ENCODE measurements at regions not wholly inside any gene's neighbourhood (a gene's known extent, or its start where the extent isn't known, plus 50 kb on each side); places are given as distances from the start of the nearest gene placed in this dataset.

- no peaks in the 10 kb centered on the region for H3K27me3 ChIP-seq (ENCODE audit: low read depth, low read length)
- TF ChIP-seq, protein P1, sequence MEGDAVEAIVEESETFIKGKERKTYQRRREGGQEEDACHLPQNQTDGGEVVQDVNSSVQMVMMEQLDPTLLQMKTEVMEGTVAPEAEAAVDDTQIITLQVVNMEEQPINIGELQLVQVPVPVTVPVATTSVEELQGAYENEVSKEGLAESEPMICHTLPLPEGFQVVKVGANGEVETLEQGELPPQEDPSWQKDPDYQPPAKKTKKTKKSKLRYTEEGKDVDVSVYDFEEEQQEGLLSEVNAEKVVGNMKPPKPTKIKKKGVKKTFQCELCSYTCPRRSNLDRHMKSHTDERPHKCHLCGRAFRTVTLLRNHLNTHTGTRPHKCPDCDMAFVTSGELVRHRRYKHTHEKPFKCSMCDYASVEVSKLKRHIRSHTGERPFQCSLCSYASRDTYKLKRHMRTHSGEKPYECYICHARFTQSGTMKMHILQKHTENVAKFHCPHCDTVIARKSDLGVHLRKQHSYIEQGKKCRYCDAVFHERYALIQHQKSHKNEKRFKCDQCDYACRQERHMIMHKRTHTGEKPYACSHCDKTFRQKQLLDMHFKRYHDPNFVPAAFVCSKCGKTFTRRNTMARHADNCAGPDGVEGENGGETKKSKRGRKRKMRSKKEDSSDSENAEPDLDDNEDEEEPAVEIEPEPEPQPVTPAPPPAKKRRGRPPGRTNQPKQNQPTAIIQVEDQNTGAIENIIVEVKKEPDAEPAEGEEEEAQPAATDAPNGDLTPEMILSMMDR (IDR thresholded peaks at IDR 0.05; ENCODE audit: low read depth, low read length): no peak
- TF ChIP-seq EZH2phosphoT487 (IDR thresholded peaks at IDR 0.05; ENCODE audit: low read depth): no peak
- H3K36me3 ChIP-seq (replicated peaks; ENCODE audit: low read depth, low read length): no peaks in the 10 kb centered on the region
- H3K9me3 ChIP-seq (ENCODE audit: insufficient read depth, low read length): no peaks in the 10 kb centered on the region
- no peak overlapping the region for H3K27ac ChIP-seq (ENCODE audit: low read length)
- H4K20me1 ChIP-seq (ENCODE audit: insufficient read depth, low read length): no peaks in the 10 kb centered on the region
- H3K4me1 ChIP-seq (ENCODE audit: low read length): no peaks in the 10 kb centered on the region
- H3K79me2 ChIP-seq (ENCODE audit: low read length): no peaks in the 10 kb centered on the region
- no peak overlapping the region for H3K4me3 ChIP-seq (ENCODE audit: low read length)
- no peak overlapping the region for H3K9ac ChIP-seq (ENCODE audit: low read length)
- no peak overlapping the region for H2AFZ ChIP-seq (ENCODE audit: low read depth, low read length)
- no peak overlapping the region for H3K4me2 ChIP-seq (ENCODE audit: low read length)
Observed at GRCh38 chr15:95715906-95716656, 614.4 kb upstream of the NR2F2 start.

DNA sequence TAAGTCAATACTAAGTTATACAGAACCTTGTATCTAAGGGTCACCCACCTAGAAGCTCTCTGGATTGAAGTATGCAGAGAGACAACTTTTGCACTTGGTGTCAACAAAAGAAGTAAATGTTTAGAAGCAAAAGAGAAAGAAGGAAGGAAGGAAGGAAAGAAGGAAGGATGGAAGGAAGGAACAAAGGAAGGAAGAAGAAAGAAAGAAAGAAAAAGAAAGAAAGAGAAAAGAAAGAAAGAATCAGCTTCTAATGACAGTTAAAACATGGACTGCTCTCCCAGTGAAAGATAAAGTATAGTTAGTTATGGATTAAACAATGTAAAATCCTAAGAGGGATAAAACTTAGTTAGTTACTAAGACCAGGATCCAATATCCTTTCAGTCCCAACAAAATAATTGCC lies 613.8 kb upstream of the NR2F2 start:
- Histone ChIP-seq H3K27me3 (ENCODE audit: low read depth, low read length) (no peaks in the 10 kb centered on the region), H3K79me2 (ENCODE audit: low read length) (no peaks in the 10 kb centered on the region), H2AFZ (ENCODE audit: low read depth, low read length) (no peak overlapping the region), H3K4me1 (ENCODE audit: low read length) (no peaks in the 10 kb centered on the region), H3K9ac (ENCODE audit: low read length) (no peak overlapping the region), H3K27ac (ENCODE audit: low read length) (no peak overlapping the region), H4K20me1 (ENCODE audit: insufficient read depth, low read length) (no peaks in the 10 kb centered on the region), H3K4me2 (ENCODE audit: low read length) (no peak overlapping the region), H3K9me3 (ENCODE audit: insufficient read depth, low read length) (no peaks in the 10 kb centered on the region), H3K4me3 (ENCODE audit: low read length) (no peak overlapping the region), H3K36me3 (replicated peaks; ENCODE audit: low read depth, low read length) (no peaks in the 10 kb centered on the region)
- TF ChIP-seq, protein P1 (IDR thresholded peaks at IDR 0.05; ENCODE audit: low read depth, low read length): no peak
- no peak for TF ChIP-seq EZH2phosphoT487 (IDR thresholded peaks at IDR 0.05; ENCODE audit: low read depth)

GRCh38 chr15:95718441-95718840 lies 612.1 kb upstream of the NR2F2 start:
- Histone ChIP-seq H3K9me3 (ENCODE audit: insufficient read depth, low read length) (no peaks in the 10 kb centered on the region), H3K4me3 (ENCODE audit: low read length) (no peak overlapping the region), H3K4me2 (ENCODE audit: low read length) (no peak overlapping the region), H3K79me2 (ENCODE audit: low read length) (no peaks in the 10 kb centered on the region), H3K27ac (ENCODE audit: low read length) (no peak overlapping the region), H2AFZ (ENCODE audit: low read depth, low read length) (no peak overlapping the region), H3K27me3 (ENCODE audit: low read depth, low read length) (no peaks in the 10 kb centered on the region), H3K4me1 (ENCODE audit: low read length) (no peaks in the 10 kb centered on the region), H4K20me1 (ENCODE audit: insufficient read depth, low read length) (no peaks in the 10 kb centered on the region), H3K36me3 (replicated peaks; ENCODE audit: low read depth, low read length) (no peaks in the 10 kb centered on the region), H3K9ac (ENCODE audit: low read length) (no peak overlapping the region)
- TF ChIP-seq, protein P1 (IDR thresholded peaks at IDR 0.05; ENCODE audit: low read depth, low read length): no peak
- no peak for TF ChIP-seq EZH2phosphoT487 (IDR thresholded peaks at IDR 0.05; ENCODE audit: low read depth)

DNA sequence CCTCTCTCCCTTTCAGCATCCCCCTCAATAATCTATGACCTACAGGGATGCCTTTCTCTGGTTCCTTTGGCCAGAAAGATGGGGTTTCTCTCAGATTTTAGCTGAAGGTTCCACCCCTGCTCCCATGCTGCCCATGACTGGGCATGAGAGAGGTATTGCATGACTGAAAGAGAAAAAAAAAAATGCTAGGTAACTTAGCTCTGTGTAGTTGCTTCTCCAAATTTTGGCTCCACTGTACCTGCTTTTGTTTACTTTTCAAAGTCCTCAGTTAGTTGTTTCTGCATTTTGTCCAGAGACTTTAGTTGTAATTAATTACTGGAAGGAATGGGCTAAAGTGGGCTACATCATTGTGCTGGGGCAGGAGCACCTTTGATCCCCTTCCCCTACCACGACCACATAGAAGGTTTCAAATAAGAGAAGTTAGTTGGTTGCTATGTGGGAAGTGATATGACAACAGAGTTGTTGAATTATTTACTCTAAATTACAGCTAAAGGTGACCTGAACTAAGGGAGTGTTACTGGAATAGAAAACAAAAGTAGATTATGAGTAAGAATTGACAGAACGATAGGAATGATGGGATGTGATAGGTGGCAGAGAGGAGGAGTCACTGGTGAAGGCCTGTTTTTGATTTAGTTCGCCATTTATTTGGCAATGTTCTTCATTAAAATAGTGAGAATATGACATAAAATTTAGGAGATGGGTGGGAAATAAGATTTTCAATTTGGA lies 605.4 kb upstream of the NR2F2 start:
- H2AFZ ChIP-seq (ENCODE audit: low read depth, low read length): no peak overlapping the region
- no peak overlapping the region for H3K4me3 ChIP-seq (ENCODE audit: low read length)
- H3K27me3 ChIP-seq (ENCODE audit: low read depth, low read length): no peaks in the 10 kb centered on the region
- H3K27ac ChIP-seq (ENCODE audit: low read length): no peak overlapping the region
- H3K4me1 ChIP-seq (ENCODE audit: low read length): no peaks in the 10 kb centered on the region
- H3K79me2 ChIP-seq (ENCODE audit: low read length): no peaks in the 10 kb centered on the region
- no peaks in the 10 kb centered on the region for H4K20me1 ChIP-seq (ENCODE audit: insufficient read depth, low read length)
- no peaks in the 10 kb centered on the region for H3K9me3 ChIP-seq (ENCODE audit: insufficient read depth, low read length)
- H3K4me2 ChIP-seq (ENCODE audit: low read length): no peak overlapping the region
- TF ChIP-seq EZH2phosphoT487 (IDR thresholded peaks at IDR 0.05; ENCODE audit: low read depth): no peak
- TF ChIP-seq, protein P1 (IDR thresholded peaks at IDR 0.05; ENCODE audit: low read depth, low read length): no peak
- no peak overlapping the region for H3K9ac ChIP-seq (ENCODE audit: low read length)
- no peaks in the 10 kb centered on the region for H3K36me3 ChIP-seq (replicated peaks; ENCODE audit: low read depth, low read length)

Measured in OCI-LY3 (cell line).